HuH-7.5 (cell line): ENCODE measurements at regions not wholly inside any gene's neighbourhood (a gene's known extent, or its start where the extent isn't known, plus 50 kb on each side); places are given as distances from the start of the nearest gene placed in this dataset.

Source experiments
- DNase-seq: peaks from one replicate; pipeline ENCODE4 v3.0.0; 2011; ENCODE audit warnings: low spot score

DNA sequence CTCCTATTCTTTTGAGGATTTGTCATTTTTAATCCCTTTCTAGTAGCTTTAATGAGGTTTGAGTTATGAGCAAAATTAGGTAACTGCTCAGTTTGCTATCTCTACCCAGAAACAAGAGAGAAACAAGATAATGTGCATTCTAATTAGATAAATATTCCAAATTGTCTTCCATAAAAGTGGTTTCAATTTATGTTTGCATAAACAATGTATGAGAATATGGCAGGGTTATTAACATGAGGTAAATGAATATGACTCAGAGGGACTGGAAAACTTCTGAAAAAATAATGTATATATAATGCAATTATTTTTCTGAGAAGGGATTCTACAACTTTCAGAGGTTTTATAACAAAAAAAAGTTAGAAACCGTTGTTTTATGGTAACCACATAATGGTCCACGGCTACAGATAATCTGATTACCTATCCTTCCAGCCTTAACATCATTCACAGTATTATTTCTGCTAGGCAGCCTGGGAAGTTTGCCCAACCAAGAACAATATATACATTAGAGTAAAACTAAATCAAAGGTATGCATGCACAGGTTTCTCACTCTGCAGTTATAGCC, 101.2 kb downstream of the CRPPA start:
- DNase-seq: no peak

DNA sequence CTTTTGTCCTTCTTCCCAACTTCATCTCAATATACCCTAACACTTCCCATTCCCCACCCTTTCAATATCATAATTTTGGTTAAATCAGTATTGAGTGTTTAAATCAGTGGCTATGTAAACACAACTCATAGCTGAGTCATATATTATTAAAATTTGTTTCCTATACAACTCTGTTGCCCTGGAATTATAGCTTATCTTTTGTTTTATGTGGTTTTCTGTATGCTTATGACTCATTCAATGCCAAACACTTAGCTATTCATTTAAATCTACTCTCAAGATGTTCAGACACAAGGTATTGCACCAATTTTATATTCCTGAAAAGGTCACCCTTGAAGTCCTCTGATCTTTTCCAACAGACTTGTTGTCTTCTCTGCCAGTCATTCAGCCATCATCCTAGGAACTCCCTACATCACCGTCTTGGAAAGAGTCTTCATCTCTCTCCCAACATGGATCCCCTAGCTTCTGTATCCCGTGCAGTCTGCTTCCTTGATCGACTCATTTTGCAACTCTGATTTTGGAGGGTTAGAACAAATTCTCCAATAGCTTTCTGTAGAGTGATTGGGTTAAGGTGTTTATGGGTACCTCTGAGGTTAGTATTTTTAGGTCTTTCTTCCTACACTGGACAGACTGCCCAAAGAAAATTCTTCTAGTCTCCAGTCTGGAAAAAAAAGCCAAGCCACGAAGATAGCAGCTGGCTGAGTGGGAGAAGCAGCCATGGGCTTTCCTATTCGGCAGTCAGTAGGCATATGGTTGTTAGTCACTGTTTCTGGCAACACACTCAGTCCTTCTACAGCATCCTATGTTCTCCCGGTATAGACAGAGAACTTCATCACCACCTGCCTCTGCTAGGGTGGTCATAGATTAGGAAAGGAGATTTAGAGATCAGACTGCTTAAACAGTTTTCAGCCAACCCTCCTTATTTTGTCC, 102.1 kb downstream of the CRPPA start:
- no peak for DNase-seq

DNA sequence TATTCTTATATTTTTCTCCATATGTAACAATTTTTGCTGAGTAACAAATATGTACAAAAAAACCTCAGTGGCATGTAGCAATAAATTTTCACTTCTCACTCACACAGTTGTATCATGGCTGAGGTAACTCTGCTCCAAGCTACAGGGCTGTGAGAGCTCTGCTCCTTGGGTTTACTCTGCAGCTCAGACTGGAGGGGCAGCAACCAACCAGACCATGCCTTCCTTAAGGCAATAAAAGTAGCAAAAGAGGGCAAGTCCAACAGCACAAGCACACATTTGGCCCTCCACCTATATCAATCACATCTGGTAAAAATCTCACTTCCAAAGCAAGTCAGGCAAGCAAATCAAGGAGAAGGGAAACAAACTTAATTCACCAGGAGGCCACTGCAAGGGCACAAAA, 102.9 kb downstream of the CRPPA start:
- DNase-seq: no peak

DNA sequence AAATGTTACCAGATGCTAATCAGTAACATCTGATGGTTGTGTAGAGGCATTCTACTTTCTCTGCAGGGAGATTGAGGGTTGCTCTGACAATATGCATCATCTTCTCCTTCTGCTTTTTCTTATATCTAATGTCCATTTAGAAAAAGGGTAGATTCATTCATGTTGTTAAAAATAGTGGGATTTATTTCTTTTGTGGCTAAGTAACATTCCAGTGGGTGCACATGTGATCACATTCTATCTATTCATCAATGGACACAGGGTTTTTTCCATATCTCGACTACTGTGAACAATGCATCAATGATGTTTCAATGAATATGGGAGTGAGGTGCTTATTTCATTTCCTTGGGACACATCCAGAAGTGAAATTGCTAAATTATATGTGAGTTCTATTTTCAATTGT, 103.9 kb downstream of the CRPPA start:
- DNase-seq: no peak

DNA sequence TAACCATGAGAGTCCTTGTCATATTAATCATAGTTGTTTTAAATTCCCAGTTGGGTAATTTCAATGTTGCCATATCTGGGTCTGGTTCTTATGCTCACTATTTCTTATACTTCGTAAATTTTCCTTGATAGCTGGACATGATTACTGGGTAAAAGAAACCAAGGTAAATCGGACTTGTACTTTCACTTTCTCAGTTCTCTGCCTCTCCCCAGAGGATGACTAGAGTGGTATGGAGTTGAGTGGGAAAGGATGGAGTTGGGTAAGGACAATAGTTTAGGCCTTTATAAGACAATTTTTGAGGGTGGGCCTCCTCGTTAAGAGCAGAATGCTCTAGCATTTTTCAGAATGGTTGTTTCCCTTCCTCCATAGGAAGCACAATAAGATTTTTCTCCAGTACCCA, 106.1 kb downstream of the CRPPA start:
- no peak for DNase-seq

DNA sequence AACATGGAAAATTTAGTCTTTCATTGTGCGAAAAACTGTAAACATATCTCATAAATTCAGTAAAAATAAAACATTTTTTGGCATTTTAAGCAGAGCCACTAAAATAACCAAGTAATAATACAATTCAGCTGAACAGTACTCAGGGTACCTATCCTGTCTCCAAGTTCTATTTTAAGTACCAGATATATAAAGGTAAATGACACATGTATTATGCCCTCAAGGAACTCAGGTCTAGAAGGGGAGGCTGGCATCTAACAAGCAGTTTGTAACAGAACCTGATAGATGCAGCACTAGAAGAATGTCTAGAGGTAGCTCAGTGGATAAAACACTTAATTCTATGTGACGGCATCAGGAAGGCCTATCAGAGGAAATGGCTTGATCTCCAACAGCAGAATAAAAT, 112.2 kb downstream of the CRPPA start:
- DNase-seq: no peak

DNA sequence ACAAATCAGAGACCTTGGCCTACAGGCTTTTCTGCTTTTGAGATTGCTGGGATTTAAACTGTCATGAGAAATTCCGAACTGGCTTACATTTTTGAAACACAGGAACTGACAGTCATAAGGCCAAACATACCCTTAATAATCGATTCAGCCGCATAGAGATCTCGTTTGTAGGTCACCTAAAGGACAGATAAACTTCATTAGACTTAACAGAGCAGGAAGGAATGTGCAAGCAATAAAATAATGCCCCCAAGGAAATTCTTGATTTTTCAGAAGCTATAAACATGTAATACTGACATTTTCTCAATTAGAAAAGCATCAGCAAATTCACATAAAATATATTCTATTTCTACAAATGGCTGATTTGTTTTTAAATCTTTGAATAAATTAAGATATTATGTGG, 120.0 kb downstream of the CRPPA start:
- DNase-seq: no peak

DNA sequence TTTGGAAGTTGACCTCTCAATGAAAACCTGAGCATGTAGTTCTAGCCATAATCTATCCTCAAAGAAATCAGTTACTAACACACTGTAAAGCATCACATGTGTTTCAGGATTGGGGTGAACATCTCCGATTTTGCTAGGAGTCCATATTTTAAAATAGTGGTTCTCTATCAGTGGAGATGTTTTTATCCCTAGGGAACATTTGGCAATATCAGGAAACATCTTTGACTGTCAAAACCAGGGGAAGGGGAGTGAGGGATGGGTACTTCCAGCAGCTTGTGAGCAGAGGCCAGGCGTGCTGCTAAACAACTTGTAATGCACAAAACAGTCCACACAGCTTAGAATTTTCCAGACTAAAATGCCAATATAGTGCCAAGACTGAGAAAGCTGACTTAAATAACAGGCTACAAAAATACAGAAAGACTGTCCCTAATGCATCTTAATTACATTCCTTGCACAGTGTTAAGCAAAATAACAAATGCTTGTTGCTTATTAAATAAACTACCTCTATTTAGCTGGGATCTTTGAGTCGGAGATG, 120.9 kb downstream of the CRPPA start:
- DNase-seq: no peak

DNA sequence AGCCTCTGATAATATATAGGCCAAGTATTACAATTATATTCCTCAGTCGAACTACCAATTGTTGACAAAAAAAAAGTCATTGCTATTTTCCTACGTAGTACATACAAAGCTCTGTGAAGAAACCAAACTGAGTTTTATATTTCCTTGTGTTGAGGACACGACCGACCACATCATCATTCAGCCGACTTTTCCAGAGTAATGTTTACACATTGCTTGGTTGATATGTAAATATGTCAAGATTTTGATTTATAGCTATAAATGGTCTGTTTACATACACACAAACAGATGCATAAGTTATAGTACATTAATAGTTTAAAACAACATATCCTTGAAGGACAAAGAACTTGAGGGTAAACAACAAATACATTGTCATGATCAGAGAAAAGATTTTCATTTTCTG, 121.5 kb downstream of the CRPPA start:
- no peak for DNase-seq

DNA sequence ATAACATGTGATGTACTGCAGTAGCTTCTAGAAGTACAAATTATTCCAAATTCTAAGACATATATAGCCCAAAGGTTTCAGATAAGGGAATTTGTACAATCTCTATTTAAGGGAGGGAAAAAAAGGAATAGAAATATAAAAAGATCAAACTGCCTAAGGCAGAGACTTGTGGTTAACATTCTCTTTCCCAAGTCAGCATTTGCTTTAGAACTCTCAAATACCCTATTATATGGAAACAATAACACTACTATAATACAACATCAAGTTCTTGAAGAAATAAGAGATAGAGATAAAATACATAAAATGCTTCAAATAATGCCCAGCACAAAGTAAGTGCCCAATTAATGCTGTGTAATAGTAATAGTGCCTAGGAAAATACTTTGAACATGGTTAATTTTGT, 123.1 kb downstream of the CRPPA start:
- no peak for DNase-seq

DNA sequence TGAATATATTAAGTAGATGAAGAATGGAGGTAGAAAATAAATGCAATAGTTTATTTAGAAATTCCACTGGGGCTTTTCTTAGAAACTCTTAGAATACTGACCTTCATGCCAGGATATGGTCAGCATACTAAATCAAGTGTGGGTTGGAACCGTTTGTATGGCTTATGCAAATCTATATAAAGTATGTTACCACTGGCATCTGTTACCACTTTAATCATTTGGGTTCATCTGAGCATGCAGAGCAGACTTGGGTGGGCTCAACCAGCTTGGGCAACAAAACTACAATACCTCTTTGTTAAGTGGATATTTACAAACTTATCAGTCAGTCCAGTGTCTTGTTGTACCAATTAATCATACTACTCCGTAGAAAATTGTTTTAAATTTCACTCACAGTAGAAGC, 125.8 kb downstream of the CRPPA start:
- no peak for DNase-seq

DNA sequence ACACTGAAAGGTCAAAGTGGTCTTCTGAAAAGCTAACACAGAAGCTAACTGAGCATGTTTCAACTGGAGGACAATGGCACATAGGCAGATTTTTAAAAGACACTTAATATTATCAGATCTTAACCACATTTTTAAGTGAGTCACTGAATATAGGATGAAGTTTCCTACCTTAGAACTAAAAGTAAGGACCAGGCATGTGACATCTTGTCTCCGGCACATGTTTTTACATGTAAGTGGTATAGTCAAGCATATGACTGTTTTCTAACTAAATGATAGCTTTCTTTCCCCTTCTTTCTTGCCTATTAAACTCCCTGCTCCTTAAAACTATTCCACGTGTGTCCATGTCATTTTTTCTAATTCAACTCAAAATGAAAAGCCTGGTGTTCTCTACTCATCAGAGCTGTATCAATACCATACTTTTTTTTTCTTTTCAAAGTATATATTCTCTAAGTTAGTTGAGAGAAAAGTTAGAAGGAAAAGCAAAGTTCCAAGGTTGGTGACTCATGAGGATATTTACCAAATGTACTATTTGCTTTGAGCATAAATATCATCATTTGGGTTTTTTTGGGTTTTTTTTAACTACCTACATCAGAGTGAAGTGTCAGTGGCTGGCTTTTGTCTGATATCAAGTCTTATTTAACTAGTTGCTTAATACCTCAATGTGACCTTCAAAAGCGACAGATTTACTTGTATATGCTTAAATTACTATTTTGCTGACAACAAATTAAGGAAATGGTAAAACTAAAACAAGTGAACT, 127.5 kb downstream of the CRPPA start:
- DNase-seq: no peak

DNA sequence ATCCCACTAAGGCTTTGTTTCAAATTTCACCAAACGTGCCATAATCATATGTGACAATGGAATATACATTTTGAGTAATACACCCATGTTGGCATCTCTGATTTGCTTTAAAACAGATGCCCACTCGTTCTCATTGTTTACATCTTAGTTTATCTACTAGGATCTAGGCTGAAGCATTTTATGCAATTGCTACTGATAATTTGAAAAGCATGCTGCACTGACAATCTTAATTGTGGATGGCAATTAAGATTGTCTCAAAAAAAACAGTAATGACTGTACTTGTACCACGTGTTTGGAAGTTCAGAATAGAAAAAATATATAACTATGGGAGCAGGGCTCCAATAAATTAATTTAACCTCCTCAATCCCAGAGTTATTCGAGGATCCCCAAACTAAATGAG, 136.8 kb downstream of the CRPPA start:
- no peak for DNase-seq

DNA sequence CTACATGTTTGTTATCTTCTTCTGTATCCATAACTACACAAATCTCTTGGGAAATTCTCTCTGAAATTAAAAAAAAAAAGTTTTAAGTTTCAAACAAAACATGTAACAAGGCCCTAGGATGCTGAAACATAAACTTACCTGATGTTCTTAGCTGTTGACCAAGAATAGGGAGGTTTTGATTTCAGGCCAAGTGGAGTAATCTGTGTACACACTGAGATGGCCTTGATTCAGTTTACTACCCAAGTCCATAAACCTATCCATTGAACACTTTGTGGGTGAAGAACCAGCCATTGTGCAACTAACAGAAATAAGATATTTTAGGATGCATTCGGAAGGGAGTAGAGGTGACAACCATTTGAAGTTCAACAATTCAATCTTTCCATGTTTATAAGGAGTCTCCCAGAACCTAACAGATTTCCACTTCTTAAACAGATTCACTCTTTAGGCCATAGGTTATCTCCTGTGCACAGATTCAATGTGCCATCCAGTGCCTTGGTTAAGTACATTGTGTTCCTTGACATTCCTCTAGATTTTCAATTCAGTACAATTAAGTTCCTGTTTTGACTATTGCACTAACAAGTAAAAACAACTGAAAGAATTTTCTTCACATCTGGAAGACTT, 143.1 kb downstream of the CRPPA start:
- no peak for DNase-seq

DNA sequence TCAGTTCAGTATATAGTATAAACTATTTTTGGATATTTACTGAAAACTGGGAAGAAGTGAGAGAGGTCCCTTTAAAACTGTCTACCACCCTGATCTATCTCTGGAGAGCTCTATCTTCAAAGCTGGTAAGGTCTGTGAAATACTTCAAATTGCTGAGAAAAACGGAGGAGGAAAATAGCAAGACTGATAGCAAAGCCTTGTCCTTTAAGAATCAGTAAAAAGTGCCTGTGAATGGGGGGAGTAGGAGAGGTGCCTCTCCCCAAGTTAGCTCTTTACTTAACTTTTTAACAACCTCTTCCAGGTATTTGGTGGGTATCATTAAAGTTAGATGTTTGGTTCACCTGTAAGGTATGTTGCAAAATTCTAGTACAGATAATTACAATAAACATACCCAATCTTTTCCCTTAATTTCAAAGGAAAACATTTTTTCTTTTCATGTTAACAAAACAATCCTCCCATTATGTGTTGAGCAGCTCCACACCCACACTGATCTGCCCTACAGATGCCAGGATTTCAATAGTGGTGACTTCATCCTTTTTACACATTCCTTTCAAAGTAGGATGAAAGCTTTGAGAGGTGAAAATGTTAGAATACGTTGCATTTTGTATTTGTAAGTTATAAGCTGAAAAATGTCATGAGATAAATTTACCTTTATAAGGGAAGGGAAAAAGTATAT, 149.2 kb downstream of the CRPPA start:
- DNase-seq: no peak

DNA sequence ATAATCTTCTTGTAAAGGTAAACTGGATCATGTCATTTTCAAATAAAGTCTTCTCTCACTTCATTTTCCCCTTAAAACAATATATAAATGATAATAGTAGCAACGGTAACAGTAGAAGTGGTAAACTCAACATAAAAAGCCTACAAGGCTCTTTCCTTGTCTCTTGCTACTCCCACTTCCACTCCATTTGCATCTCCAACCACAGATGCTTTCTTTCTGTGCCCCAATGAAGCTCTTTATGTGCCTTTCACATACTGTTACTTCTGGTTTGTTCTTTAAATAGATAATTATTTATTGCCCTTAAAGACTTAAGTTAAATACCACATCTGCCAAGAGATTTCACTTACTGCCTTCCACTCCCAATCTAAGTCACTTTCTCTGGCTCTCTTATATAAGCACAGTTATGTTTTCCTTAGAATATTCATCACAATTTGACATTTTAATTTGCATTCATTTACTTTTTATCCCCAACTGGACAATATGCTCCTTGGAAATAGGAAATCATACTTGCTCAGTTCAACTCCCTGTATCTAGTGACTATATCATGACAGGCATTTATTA, 149.9 kb downstream of the CRPPA start:
- DNase-seq: no peak

DNA sequence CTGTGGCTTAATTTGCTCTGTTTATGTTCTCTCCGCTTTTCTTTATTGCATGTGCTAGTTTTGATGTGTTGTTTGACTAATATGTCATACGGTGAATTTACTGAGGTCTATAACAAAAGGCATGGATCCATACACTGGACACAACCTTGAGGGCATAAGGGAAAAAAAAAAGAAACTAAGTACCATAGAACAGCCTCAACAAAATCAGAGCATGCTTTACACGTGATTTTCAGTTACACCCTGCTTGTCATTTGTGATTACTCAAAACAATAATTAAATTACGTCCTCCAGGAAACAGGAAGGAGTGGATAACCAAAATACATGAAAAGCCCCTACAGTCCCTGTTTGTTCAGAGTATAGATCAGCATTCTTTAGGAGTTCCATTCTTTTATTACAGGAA, 150.5 kb downstream of the CRPPA start:
- no peak for DNase-seq

DNA sequence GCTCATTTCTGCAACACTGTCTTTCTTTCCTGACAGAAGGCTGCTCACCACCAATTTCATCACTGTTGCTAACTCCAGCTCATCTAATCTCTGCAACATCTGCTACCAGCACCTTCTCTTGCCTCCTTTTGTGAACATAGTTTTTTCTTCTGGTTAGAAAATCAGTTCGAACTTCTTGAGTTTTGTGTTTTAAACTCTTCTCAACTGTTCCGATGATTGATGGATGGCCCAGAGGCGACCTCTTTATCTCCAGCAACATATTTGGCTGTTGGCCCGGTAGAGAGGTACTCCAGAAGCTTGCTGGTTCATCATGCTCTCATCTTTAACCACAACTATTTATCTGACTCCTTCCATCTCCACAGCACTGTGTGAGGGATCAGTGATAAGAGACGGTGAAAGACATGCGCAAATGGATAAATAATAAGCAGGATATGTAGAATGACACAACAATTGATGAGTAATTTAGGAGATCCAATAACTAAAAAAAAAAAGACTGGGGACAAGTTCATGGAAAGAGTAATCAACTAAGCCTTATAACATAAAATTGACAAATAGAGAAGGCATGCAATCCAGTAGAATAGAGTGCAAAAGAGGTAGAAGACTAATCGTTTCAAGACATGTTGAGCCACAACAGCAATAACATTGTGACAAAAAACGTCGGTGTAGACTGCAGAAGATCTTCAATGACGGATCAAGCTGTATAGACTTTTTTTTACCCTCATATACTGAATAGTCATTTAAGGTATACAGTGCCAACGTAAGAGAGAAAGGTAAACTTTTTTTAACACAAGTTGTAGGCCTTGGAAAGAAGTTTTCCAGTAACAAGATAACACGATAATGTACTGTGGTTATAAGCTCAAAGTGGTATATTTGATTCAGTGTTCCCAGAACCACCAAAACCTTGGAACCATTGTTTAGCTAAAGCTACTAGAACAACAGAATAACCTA, 152.2 kb downstream of the CRPPA start:
- no peak for DNase-seq

DNA sequence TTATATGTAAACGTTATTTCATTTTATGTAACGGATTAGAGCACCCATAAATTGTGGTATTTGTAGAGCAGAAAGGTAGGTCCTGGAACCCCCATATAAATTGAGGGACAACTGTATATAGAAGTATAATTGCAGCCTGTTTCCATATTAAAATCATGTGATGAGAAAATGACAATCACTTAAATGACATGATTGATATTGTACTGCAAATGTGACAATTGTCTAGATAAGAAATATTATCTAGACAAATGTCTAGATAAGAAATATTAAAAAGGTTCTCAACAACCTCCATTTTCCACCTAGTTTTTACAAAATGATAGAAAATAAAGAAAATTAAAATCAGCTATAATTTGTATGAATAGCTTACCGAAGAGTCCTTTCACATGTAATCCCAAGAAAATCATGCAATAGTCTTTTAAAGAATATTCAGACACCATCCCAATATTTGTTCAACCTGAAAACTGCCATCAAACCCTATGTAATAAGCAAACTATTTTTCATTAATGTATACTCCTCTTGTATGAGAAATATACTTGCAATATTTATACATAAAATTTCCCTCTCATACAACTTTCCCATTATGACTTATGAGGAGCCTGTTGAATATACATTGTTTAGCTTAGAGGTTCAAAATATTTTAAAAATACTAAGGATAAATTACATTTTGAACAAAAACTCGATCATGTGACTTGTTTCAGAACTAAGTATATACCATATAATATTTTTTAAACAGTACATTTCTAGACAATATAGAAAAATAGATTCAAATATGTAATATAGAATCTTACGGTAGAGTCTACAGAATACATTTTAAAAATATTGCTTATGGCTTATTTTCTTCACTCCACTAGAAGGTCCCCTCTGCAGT, 153.2 kb downstream of the CRPPA start:
- no peak for DNase-seq
